HG03159 (cell line): ENCODE measurements at regions not wholly inside any gene's neighbourhood (a gene's known extent, or its start where the extent isn't known, plus 50 kb on each side); places are given as distances from the start of the nearest gene placed in this dataset.

Experiments
- ATAC-seq: cut with Tn5 transposase; IDR thresholded peaks from one replicate; pipeline ENCODE4 v1.9.1; 2021; ENCODE audit warnings: mild to moderate bottlenecking, moderate library complexity; ENCODE audit not compliant: unreplicated experiment

GRCh38 chrX:100512471-100512870 is 72.3 kb upstream of the TNMD start:
- ATAC-seq = peak; percentile 76

GRCh38 chrX:100494646-100495370 is 84.7 kb upstream of the PCDH19 start:
- no peak for ATAC-seq

GRCh38 chrX:100491174-100491573 is 81.1 kb upstream of the PCDH19 start:
- no peak for ATAC-seq

GRCh38 chrX:100487795-100488194 is 77.7 kb upstream of the PCDH19 start:
- ATAC-seq = no peak

GRCh38 chrX:100484971-100485370 is 74.9 kb upstream of the PCDH19 start:
- ATAC-seq = no peak

- ATAC-seq = no peak
Measured at GRCh38 chrX:100479329-100479728, 69.3 kb upstream of the PCDH19 start.

- ATAC-seq = no peak
Measured at GRCh38 chrX:100478714-100479306, 68.7 kb upstream of the PCDH19 start.

GRCh38 chrX:100477958-100478357 is 67.9 kb upstream of the PCDH19 start:
- ATAC-seq = no peak

GRCh38 chrX:100477467-100477866 is 67.4 kb upstream of the PCDH19 start:
- ATAC-seq = no peak
